ENCODE measurements at regions not wholly inside any gene's neighbourhood (a gene's known extent, or its start where the extent isn't known, plus 50 kb on each side); places are given as distances from the start of the nearest gene placed in this dataset.

DNA sequence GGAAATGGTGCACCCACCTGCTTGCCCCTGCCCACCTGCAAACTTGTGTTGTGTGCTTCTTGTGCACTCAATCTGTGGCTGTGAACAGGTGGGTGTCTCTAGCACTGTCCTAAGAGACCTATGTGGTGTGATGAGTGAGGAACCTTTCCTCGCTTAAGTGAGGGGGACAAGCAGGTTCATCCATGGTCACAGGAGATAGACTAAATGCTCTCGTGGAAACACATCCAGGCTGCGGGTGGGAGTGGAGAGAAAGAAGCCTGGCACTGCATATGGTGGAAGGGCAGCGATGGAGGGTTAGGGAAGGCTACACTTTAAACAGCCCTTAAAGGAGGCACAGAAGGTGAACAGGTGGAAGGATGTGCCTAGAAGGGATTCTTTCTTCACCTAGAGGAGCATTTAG, 330.9 kb downstream of the CXCL12 start:
- Histone ChIP-seq H3K36me3 (ENCODE audit: control insufficient read depth, insufficient read depth, low read length) (no peaks in the 10 kb centered on the region), H3K4me3 (ENCODE audit: low read depth, low read length) (no peak overlapping the region), H3K27me3 (ENCODE audit: control insufficient read depth, insufficient read depth, low read length) (no peaks in the 10 kb centered on the region)
- FAIRE-seq, result no peak
- no peak for DNase-seq (ENCODE audit: low read depth)
- TF ChIP-seq CTCF (IDR thresholded peaks at IDR 0.05; ENCODE audit: insufficient read depth, low read length, severe bottlenecking), result no peak

DNA sequence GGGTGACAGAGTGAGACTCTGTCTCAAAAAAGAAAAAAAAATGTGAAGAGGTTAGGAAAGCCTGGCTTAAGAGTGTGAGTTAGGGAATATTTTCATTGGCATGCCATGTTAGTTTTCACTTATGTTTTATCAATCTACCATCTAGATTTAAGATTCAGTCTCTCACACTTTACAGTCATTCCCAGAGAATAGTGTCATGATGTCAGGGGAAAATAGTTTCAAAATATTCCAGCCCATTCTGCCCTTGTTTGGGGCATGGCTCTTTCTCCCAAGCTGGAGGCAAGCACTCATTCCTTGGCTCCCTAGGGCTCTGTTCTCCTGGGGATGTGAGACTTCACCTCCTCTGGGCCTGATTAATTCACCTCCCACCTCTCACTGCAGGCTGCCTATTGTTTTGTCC, 331.5 kb downstream of the CXCL12 start:
- DNase-seq (ENCODE audit: low read depth) (no peak), FAIRE-seq (no peak)
- no peaks in the 10 kb centered on the region for H3K36me3 ChIP-seq (ENCODE audit: control insufficient read depth, insufficient read depth, low read length)
- no peaks in the 10 kb centered on the region for H3K27me3 ChIP-seq (ENCODE audit: control insufficient read depth, insufficient read depth, low read length)
- H3K4me3 ChIP-seq (ENCODE audit: low read depth, low read length), result no peak overlapping the region
- no peak for TF ChIP-seq CTCF (IDR thresholded peaks at IDR 0.05; ENCODE audit: insufficient read depth, low read length, severe bottlenecking)

DNA sequence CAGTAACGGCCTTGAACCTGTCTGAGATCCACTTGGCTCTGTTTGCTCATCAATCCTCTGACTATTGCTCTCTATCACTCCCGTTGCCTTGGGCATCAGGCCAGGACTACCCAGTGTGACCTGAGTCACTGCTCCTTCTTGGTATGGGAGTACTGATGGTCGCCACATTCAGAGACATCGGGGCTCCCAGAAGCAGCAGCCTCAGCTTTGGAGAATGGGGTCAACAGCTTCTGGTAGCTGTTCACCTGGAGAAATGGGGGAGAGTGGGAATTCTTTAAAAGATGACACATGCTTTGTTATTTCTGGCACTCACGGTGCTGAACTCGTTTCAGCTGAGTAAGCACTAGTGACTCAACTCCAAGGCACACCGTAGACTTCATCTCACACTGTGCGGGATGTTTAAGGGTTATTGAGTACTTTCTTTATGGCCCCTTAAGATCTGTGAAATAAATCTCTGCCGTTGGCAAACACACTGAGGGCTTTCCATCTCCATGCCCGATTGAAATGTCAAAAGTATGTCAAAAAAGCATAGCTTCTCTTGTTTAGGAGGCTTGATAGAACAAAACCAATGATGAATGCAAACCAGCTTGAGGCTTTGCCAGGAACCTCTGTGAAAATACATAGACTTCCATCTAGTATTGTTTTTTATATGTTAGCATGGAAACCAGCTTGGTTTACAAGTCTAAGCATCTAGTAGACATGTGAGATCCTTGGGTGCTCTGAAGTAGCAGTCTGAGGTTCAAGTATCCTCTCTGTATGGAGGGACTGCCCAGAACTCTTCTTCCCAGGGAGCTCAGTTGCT, 333.1 kb downstream of the CXCL12 start:
- H3K36me3 ChIP-seq (ENCODE audit: control insufficient read depth, insufficient read depth, low read length), result no peaks in the 10 kb centered on the region
- H3K4me3 ChIP-seq (ENCODE audit: low read depth, low read length), result no peak overlapping the region
- peak; percentile 37 for DNase-seq (ENCODE audit: low read depth)
- FAIRE-seq, result no peak
- H3K27me3 ChIP-seq (ENCODE audit: control insufficient read depth, insufficient read depth, low read length), result no peaks in the 10 kb centered on the region
- TF ChIP-seq CTCF (IDR thresholded peaks at IDR 0.05; ENCODE audit: insufficient read depth, low read length, severe bottlenecking), result no peak

DNA sequence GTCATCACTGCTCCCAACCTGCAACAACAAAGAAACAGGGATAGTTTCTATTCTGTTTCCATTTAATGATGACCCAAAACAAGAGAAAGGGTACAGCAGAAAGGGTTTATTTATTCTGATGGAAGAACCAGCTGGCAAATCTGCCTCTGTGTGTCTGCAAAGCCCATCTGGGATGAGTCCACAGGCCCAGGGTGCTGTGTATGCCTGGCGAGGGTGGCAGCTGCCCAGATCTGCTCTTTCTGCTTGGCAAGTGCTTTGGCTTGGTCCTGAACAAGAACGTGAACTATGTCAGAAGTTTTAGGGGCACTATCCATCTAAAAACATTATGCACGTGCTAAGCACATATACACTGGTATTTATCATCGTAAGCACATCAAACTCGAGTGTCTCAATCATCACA, 333.8 kb downstream of the CXCL12 start:
- no peak overlapping the region for H3K4me3 ChIP-seq (ENCODE audit: low read depth, low read length)
- FAIRE-seq, result no peak
- DNase-seq (ENCODE audit: low read depth), result no peak
- no peaks in the 10 kb centered on the region for H3K36me3 ChIP-seq (ENCODE audit: control insufficient read depth, insufficient read depth, low read length)
- TF ChIP-seq CTCF (IDR thresholded peaks at IDR 0.05; ENCODE audit: insufficient read depth, low read length, severe bottlenecking), result no peak
- no peaks in the 10 kb centered on the region for H3K27me3 ChIP-seq (ENCODE audit: control insufficient read depth, insufficient read depth, low read length)

GRCh38 chr10:44049301-44050015, 335.4 kb downstream of the CXCL12 start:
- no peaks in the 10 kb centered on the region for H3K27me3 ChIP-seq (ENCODE audit: control insufficient read depth, insufficient read depth, low read length)
- FAIRE-seq (no peak), DNase-seq (ENCODE audit: low read depth) (no peak)
- no peak for TF ChIP-seq CTCF (IDR thresholded peaks at IDR 0.05; ENCODE audit: insufficient read depth, low read length, severe bottlenecking)
- H3K4me3 ChIP-seq (ENCODE audit: low read depth, low read length), result no peak overlapping the region
- H3K36me3 ChIP-seq (ENCODE audit: control insufficient read depth, insufficient read depth, low read length), result no peaks in the 10 kb centered on the region

Data from bronchial epithelial cell (primary cell).